ENCODE measurements at regions not wholly inside any gene's neighbourhood (a gene's known extent, or its start where the extent isn't known, plus 50 kb on each side); places are given as distances from the start of the nearest gene placed in this dataset.

GRCh38 chr10:36075196-36075595, 433.1 kb upstream of the FZD8 start:
- TF ChIP-seq CTCF (conservative IDR thresholded peaks at IDR 0.05 in 1 of 2, IDR thresholded peaks at IDR 0.05 in 1 of 2; ENCODE audit: low read depth in 1 of 2, low read length in 2 of 2) (no peak), EZH2 (IDR thresholded peaks at IDR 0.05; ENCODE audit: low read length, missing control alignments) (no peak)

Data from fibroblast of lung (primary cell).